HepG2 (cell line): ENCODE measurements at regions not wholly inside any gene's neighbourhood (a gene's known extent, or its start where the extent isn't known, plus 50 kb on each side); places are given as distances from the start of the nearest gene placed in this dataset.

ENCODE experiments used
- ATAC-seq: fragments of 200-7000 bp; cut with Tn5 transposase; 3 replicates; pipeline ENCODE4 v1.9.1; 2020; ENCODE audit warnings: mild to moderate bottlenecking, moderate library complexity
- BruUV-seq: library from RNA; stranded (reverse); fragments of 400-500 nt; replicated peaks from 2 replicates; lab custom pipeline; 2021; lab: Mats Ljungman, UMichigan
- CTCF ChIA-PET: fragments of 300-600 bp; formaldehyde crosslinking; extraction: SDS; loops from one replicate; lab custom pipeline; 2021; ENCODE audit warnings: low total read pairs, inconsistent platforms, low intra/inter-chr PET ratio; lab: Yijun Ruan, JAX
- POLR2A ChIA-PET: fragments of 350-600 bp; sonication (Branson Sonifier 250); formaldehyde crosslinking; loops from one replicate; lab custom pipeline; 2020; ENCODE audit warnings: antibody characterized with exemption, inconsistent platforms; lab: Yijun Ruan, JAX
- DNase-seq: peaks from one replicate; pipeline ENCODE4 v3.0.0-alpha.2; 2015; ENCODE audit warnings: low spot score
- FAIRE-seq: peaks from 3 replicates; lab custom pipeline; 2011; peaks lifted over from hg19 to GRCh38; lab: Jason Lieb, UNC
- H2AFZ ChIP-seq: one replicate; pipeline ENCODE4 v1.6.1; 2011; ENCODE audit warnings: low read length, inconsistent platforms
- H3K27ac ChIP-seq: fragments of 300-600 bp; 3 replicates; pipeline ENCODE4 v1.8.0; 2011; ENCODE audit warnings: mixed run types, mild to moderate bottlenecking, mixed read lengths, low read length, inconsistent platforms; ENCODE audit not compliant: insufficient read depth; ENCODE audit errors: extremely low read length
- H3K27me3 ChIP-seq, 2 experiments: fragments of 200-600 bp in 1 of 2; 2 replicates in 1 of 2; 3 replicates in 1 of 2; pipeline versions ENCODE4 v1.6.0 to v1.8.0; 2011; ENCODE audit warnings: low read length in 2 of 2, mild to moderate bottlenecking in 2 of 2, moderate library complexity in 2 of 2, inconsistent platforms in 1 of 2; ENCODE audit not compliant: insufficient read depth in 2 of 2, control insufficient read depth in 1 of 2
- H3K36me3 ChIP-seq, 2 experiments: fragments of 200-600 bp in 1 of 2; replicated peaks in 1 of 2; 2 replicates in 1 of 2; 3 replicates in 1 of 2; pipeline versions ENCODE4 v1.5.1 to v1.8.0; 2011; ENCODE audit warnings: low read length in 2 of 2, inconsistent platforms in 1 of 2; ENCODE audit not compliant: insufficient read depth in 2 of 2, control insufficient read depth in 1 of 2
- H3K4me1 ChIP-seq: 2 replicates; pipeline ENCODE4 v1.5.1; 2012; ENCODE audit warnings: low read length, inconsistent platforms; ENCODE audit not compliant: insufficient read depth
- H3K4me2 ChIP-seq: 2 replicates; pipeline ENCODE4 v1.6.0; 2011; ENCODE audit warnings: low read depth, low read length, inconsistent platforms
- H3K4me3 ChIP-seq, 3 experiments: fragments of 200-600 bp in 1 of 3; sonication (generic), shearing (Covaris generic) in 1 of 3; replicated peaks in 1 of 3; 2 replicates each; pipeline ENCODE4 v1.5.1; 2011 to 2016; ENCODE audit warnings: low read length in 3 of 3, inconsistent platforms in 2 of 3, low read depth in 2 of 3, mild to moderate bottlenecking in 2 of 3, control low read depth in 1 of 3, mixed read lengths in 1 of 3; ENCODE audit not compliant: insufficient read depth in 1 of 3
- H3K79me2 ChIP-seq: one replicate; pipeline ENCODE4 v1.6.1; 2011; ENCODE audit warnings: low read length, inconsistent platforms; ENCODE audit not compliant: insufficient read depth
- H3K9ac ChIP-seq: 2 replicates; pipeline ENCODE4 v1.6.0; 2011; ENCODE audit warnings: mild to moderate bottlenecking, low read depth, low read length, inconsistent platforms; ENCODE audit not compliant: insufficient read depth
- H3K9me3 ChIP-seq: 2 replicates; pipeline ENCODE4 v1.5.1; 2012; ENCODE audit warnings: mild to moderate bottlenecking, low read length
- H4K20me1 ChIP-seq: 2 replicates; pipeline ENCODE4 v1.6.0; 2011; ENCODE audit warnings: inconsistent platforms, mild to moderate bottlenecking, low read length, moderate library complexity; ENCODE audit not compliant: insufficient read depth
- ARNT2 ChIP-seq: sonication (generic); formaldehyde crosslinking; IDR thresholded peaks from 2 replicates; pipeline ENCODE4 v1.8.0; 2022; ENCODE audit warnings: mild to moderate bottlenecking, low read depth, missing genetic modification reagents, moderate library complexity
- GLMP ChIP-seq: sonication (generic); formaldehyde crosslinking; IDR thresholded peaks from 2 replicates; pipeline ENCODE4 v1.9.0; 2021; ENCODE audit warnings: missing genetic modification reagents, mild to moderate bottlenecking, borderline replicate concordance
- HES4 ChIP-seq: sonication (generic); formaldehyde crosslinking; IDR thresholded peaks from 2 replicates; pipeline ENCODE4 v1.9.0; 2021; ENCODE audit warnings: mild to moderate bottlenecking, missing genetic modification reagents, borderline replicate concordance
- MED8 ChIP-seq: sonication (generic); formaldehyde crosslinking; IDR thresholded peaks from 2 replicates; pipeline ENCODE4 v1.8.1; 2023; ENCODE audit warnings: mild to moderate bottlenecking, missing genetic modification reagents; ENCODE audit not compliant: insufficient replicate concordance
- MIXL1 ChIP-seq: IDR thresholded peaks from 2 replicates; pipeline ENCODE4 v1.6.1; 2016
- NFYC ChIP-seq: IDR thresholded peaks from 2 replicates; pipeline ENCODE4 v1.6.1; 2016; ENCODE audit warnings: missing genetic modification reagents, missing compliant biosample characterization
- SMARCC2 ChIP-seq: fragments of 450-650 bp; IDR thresholded peaks from 2 replicates; pipeline ENCODE4 v1.6.1; 2017; ENCODE audit warnings: antibody characterized with exemption, mild to moderate bottlenecking
- SP5 ChIP-seq: IDR thresholded peaks from 2 replicates; pipeline ENCODE4 v1.6.1; 2016; ENCODE audit warnings: low read depth, borderline replicate concordance
- TERF1 ChIP-seq: sonication (generic); formaldehyde crosslinking; IDR thresholded peaks from 2 replicates; pipeline ENCODE4 v1.8.0; 2022; ENCODE audit warnings: mild to moderate bottlenecking, missing genetic modification reagents, moderate library complexity
- ZNF430 ChIP-seq: sonication (generic); formaldehyde crosslinking; IDR thresholded peaks from 2 replicates; pipeline ENCODE4 v1.9.0; 2021; ENCODE audit warnings: mild to moderate bottlenecking, missing genetic modification reagents
- ZSCAN5A ChIP-seq: sonication (generic); formaldehyde crosslinking; IDR thresholded peaks from 2 replicates; pipeline ENCODE4 v1.8.0; 2022; ENCODE audit warnings: mild to moderate bottlenecking, missing genetic modification reagents, borderline replicate concordance
- WGBS: methylation state at CpG from one replicate; pipeline ENCODE4 v1.1.6; 2017; ENCODE audit warnings: low lambda C conversion rate; 5-methylcytosine and 5-hydroxymethylcytosine counted together
- in situ Hi-C: cut with HindIII; loops from 2 replicates; pipeline ENCODE4 v1.10.0; 2017; ENCODE audit warnings: low pct_unique_long_range_greater_than_20kb; ENCODE audit not compliant: extremely low pct_ligation_motif_present
- intact Hi-C: fragments of 100-400 bp; cut with micrococcal nuclease; formaldehyde crosslinking; loops from one replicate; pipeline ENCODE4 v1.10.0; 2022; ENCODE audit not compliant: unreplicated experiment
- TF ChIP-seq, protein P1 (sequence below): sonication (generic); formaldehyde crosslinking; conservative IDR thresholded peaks from 2 replicates; pipeline ENCODE4 v1.5.0; 2020; ENCODE audit warnings: missing genetic modification reagents

GRCh38 chr1:203985044-203985443 lies 87.9 kb upstream of the SOX13 start (continued):
- TF ChIP-seq, protein P1, sequence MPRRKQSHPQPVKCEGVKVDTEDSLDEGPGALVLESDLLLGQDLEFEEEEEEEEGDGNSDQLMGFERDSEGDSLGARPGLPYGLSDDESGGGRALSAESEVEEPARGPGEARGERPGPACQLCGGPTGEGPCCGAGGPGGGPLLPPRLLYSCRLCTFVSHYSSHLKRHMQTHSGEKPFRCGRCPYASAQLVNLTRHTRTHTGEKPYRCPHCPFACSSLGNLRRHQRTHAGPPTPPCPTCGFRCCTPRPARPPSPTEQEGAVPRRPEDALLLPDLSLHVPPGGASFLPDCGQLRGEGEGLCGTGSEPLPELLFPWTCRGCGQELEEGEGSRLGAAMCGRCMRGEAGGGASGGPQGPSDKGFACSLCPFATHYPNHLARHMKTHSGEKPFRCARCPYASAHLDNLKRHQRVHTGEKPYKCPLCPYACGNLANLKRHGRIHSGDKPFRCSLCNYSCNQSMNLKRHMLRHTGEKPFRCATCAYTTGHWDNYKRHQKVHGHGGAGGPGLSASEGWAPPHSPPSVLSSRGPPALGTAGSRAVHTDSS (CRISPR knock-in tag): no peak
- no peak for TF ChIP-seq SMARCC2
- TF ChIP-seq HES4 (CRISPR knock-in tag): no peak
- no peak for TF ChIP-seq GLMP (CRISPR knock-in tag)

DNA sequence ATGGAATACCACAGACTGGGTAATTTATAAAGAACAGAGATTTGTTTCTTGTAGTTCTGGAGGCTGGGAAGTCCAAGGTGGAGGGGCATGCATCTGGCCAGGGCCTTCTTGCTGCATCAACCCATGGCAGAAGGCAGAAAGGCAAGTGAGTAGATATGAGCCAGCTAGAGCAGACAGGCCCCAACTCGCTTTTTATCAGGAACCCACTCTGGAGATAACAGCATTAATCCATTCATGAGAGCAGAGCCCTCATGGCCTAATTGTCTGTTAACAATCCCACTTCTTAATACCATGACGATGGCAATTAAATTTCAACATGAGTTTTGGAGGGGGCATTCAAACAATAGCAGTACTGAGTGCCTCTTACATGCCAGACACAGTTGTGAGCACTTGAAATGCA lies 87.2 kb upstream of the SOX13 start:
- Histone ChIP-seq H2AFZ (no peak overlapping the region), H3K79me2 (no peaks in the 10 kb centered on the region), H4K20me1 (no peaks in the 10 kb centered on the region), H3K36me3 (no peaks in the 10 kb centered on the region), H3K27ac (no peak overlapping the region), H3K4me2 (no peak overlapping the region), H3K27me3 (no peaks in the 10 kb centered on the region; a peak in 2 of 5 replicates), H3K4me1 (no peaks in the 10 kb centered on the region), H3K9ac (no peak overlapping the region), H3K9me3 (no peaks in the 10 kb centered on the region), H3K4me3 (no peak overlapping the region)
- BruUV-seq: no TSS peak
- no peak for TF ChIP-seq ARNT2 (CRISPR knock-in tag)
- TF ChIP-seq NFYC (CRISPR knock-in tag): no peak
- TF ChIP-seq SP5: no peak
- no peak for TF ChIP-seq ZNF430 (CRISPR knock-in tag)
- no peak for TF ChIP-seq TERF1 (CRISPR knock-in tag)
- TF ChIP-seq ZSCAN5A (CRISPR knock-in tag): no peak
- TF ChIP-seq MIXL1: no peak
- TF ChIP-seq MED8: no peak
- intact Hi-C loops (no loop called here), in situ Hi-C loops (no loop called here)
- POLR2A ChIA-PET: no interaction called here
- ATAC-seq: no peak
- FAIRE-seq: no peak
- CTCF ChIA-PET: no interaction called here
- DNase-seq: no peak
- WGBS: 21% methylated on average over 2 of the region's 2 CpGs
